ENCODE measurements at regions not wholly inside any gene's neighbourhood (a gene's known extent, or its start where the extent isn't known, plus 50 kb on each side); places are given as distances from the start of the nearest gene placed in this dataset.
A peak's percentile ranks its signal among the peaks of the same experiment; 100 is the strongest.

- TF ChIP-seq CTCF (IDR thresholded peaks at IDR 0.05) = no peak
- TF ChIP-seq CHD2 (IDR thresholded peaks at IDR 0.05; ENCODE audit: low read length, partially characterized antibody) = peak; percentile 87
- TF ChIP-seq SMC3 (IDR thresholded peaks at IDR 0.05; ENCODE audit: low read depth, low read length) = no peak
- no peak for TF ChIP-seq MEF2A (IDR thresholded peaks at IDR 0.05; ENCODE audit: borderline replicate concordance, low read depth)
- TF ChIP-seq EP300 (IDR thresholded peaks at IDR 0.05; ENCODE audit: borderline replicate concordance in 1 of 2, low read depth in 1 of 2, low read length in 1 of 2) = peak in 1 of 2 experiments; percentile 97; a peak in 2 of 4 replicates
- no peak for TF ChIP-seq TCF12 (IDR thresholded peaks at IDR 0.05)
- TF ChIP-seq YY1 (IDR thresholded peaks at IDR 0.05; ENCODE audit: low read depth) = no peak
- TF ChIP-seq SIN3A (IDR thresholded peaks at IDR 0.05; ENCODE audit: borderline replicate concordance, low read depth, low read length) = no peak
- TF ChIP-seq IRF3 (IDR thresholded peaks at IDR 0.05; ENCODE audit: low read depth, low read length) = no peak
- TF ChIP-seq TAF1 (IDR thresholded peaks at IDR 0.05; ENCODE audit: borderline replicate concordance, low read depth, low read length) = no peak
- TF ChIP-seq RXRA (IDR thresholded peaks at IDR 0.05; ENCODE audit: borderline replicate concordance, low read depth) = no peak
- no peak; the same call in 1 of the 2 replicates for TF ChIP-seq RAD21 (IDR thresholded peaks at IDR 0.05; ENCODE audit: low read length)
- 0 out of 2 replicates have a peak, but pooled peaks have one; percentile 8 for TF ChIP-seq RFX5 (IDR thresholded peaks at IDR 0.05; ENCODE audit: low read length)
- TF ChIP-seq GATA2 (CRISPR knock-in tag; IDR thresholded peaks at IDR 0.05) = peak; percentile 98
- TF ChIP-seq EZH2phosphoT487 (IDR thresholded peaks at IDR 0.05; ENCODE audit: borderline replicate concordance, low read depth) = no peak
- TF ChIP-seq FOSL2 (IDR thresholded peaks at IDR 0.05; ENCODE audit: borderline replicate concordance, low read depth) = no peak
These were observed 270.1 kb upstream of the CNTN4 start (continued) for GRCh38 chr3:1828519-1828918.

GRCh38 chr3:1830851-1831250, 267.8 kb upstream of the CNTN4 start:
- no peaks in the 10 kb centered on the region for H4K20me1 ChIP-seq (ENCODE audit: insufficient read depth)
- no peak for DNase-seq
- H3F3A ChIP-seq (replicated peaks; ENCODE audit: insufficient read depth) = no peaks in the 10 kb centered on the region
- H3K9ac ChIP-seq = no peak overlapping the region
- H3K79me2 ChIP-seq (ENCODE audit: insufficient read depth) = no peaks in the 10 kb centered on the region
- H3K9me3 ChIP-seq = no peaks in the 10 kb centered on the region
- no peak overlapping the region for H3K4me3 ChIP-seq (ENCODE audit: low read depth in 2 of 2, low read length in 1 of 2)
- WGBS (ENCODE audit: low lambda C conversion rate) = 26% methylated on average over 3 of the region's 3 CpGs
- CTCF ChIA-PET = no interaction called here
- H3K27ac ChIP-seq (ENCODE audit: low read depth in 2 of 2, low read length in 1 of 2) = no peak overlapping the region
- no peak overlapping the region for H2AFZ ChIP-seq (ENCODE audit: low read depth)
- POLR2A ChIA-PET = no interaction called here
- H3K4me2 ChIP-seq = no peak overlapping the region
- H3K9me2 ChIP-seq = no peaks in the 10 kb centered on the region
- H3K36me3 ChIP-seq (replicated peaks in 1 of 2; ENCODE audit: control insufficient read depth in 1 of 2, insufficient read depth in 2 of 2, low read length in 1 of 2) = no peaks in the 10 kb centered on the region
- H3K27me3 ChIP-seq (ENCODE audit: insufficient read depth) = no peaks in the 10 kb centered on the region
- H3K4me1 ChIP-seq (ENCODE audit: control insufficient read depth in 1 of 2, insufficient read depth in 2 of 2, low read depth in 1 of 2, low read length in 1 of 2) = peaks cover 0 to 11% of the 10 kb centered on the region in 2 experiments; a peak in 2 of 4 replicates
- TF ChIP-seq ZBTB33 (IDR thresholded peaks at IDR 0.05; ENCODE audit: borderline replicate concordance, low read depth) = no peak
- no peak for TF ChIP-seq RAD21 (IDR thresholded peaks at IDR 0.05; ENCODE audit: low read length)
- no peak for TF ChIP-seq GABPA (IDR thresholded peaks at IDR 0.05; ENCODE audit: low read depth)
- TF ChIP-seq PBX3 (IDR thresholded peaks at IDR 0.05) = no peak
- no peak for TF ChIP-seq IRF3 (IDR thresholded peaks at IDR 0.05; ENCODE audit: low read depth, low read length)
- TF ChIP-seq GATA2 (CRISPR knock-in tag; IDR thresholded peaks at IDR 0.05) = no peak
- no peak for TF ChIP-seq RFX5 (IDR thresholded peaks at IDR 0.05; ENCODE audit: low read length)
- no peak for TF ChIP-seq FOSL2 (IDR thresholded peaks at IDR 0.05; ENCODE audit: borderline replicate concordance, low read depth)
- TF ChIP-seq MEF2A (IDR thresholded peaks at IDR 0.05; ENCODE audit: borderline replicate concordance, low read depth) = no peak
- TF ChIP-seq NRF1 (IDR thresholded peaks at IDR 0.05; ENCODE audit: low read depth, low read length) = no peak
- TF ChIP-seq RXRA (IDR thresholded peaks at IDR 0.05; ENCODE audit: borderline replicate concordance, low read depth) = no peak
- no peak for TF ChIP-seq SMC3 (IDR thresholded peaks at IDR 0.05; ENCODE audit: low read depth, low read length)
